ENCODE measurements at regions not wholly inside any gene's neighbourhood (a gene's known extent, or its start where the extent isn't known, plus 50 kb on each side); places are given as distances from the start of the nearest gene placed in this dataset.

GRCh38 chr4:173642509-173642908 is 112.5 kb upstream of the HAND2 start:
- Mint-ChIP-seq H3K36me3 (ENCODE audit: insufficient read depth in 1 of 3, low read depth in 3 of 3) (peaks cover 0 to 4% (median 0%) of the 10 kb centered on the region in 3 experiments; a peak in 2 of 7 replicates), H3K27me3 (ENCODE audit: low read depth) (no peaks in the 10 kb centered on the region), H3K4me1 (peaks cover 11 to 13% of the 10 kb centered on the region in 2 experiments), H3K27ac (peak overlapping the region in 1 of 3 experiments; percentile 9; a peak in 1 of 7 replicates), H3K9me3 (peaks cover 4 to 10% of the 10 kb centered on the region in 2 experiments; a peak in 4 of 5 replicates), H3K4me3 (peak overlapping the region in 1 of 2 experiments; percentile 14; a peak in 2 of 5 replicates)
- Histone ChIP-seq H3K23me2 (ENCODE audit: insufficient read length, low read depth, low read length, poor library complexity, severe bottlenecking) (no peaks in the 10 kb centered on the region), H2BK12ac (ENCODE audit: insufficient read length, low read depth, low read length) (no peak overlapping the region), H2AK5ac (ENCODE audit: insufficient read length, low read length) (no peak overlapping the region), H3K9ac (ENCODE audit: extremely low read depth, insufficient read length, low read length) (no peak overlapping the region), H3K27me3 (ENCODE audit: insufficient read depth, low read length) (no peaks in the 10 kb centered on the region), H4K91ac (ENCODE audit: insufficient read length, low read depth, low read length) (no peak overlapping the region), H3K4ac (ENCODE audit: low read depth, low read length) (no peak overlapping the region), H3K4me2 (ENCODE audit: insufficient read depth, insufficient read length, low read length) (no peak overlapping the region), H3K79me2 (ENCODE audit: insufficient read depth, low read length) (no peaks in the 10 kb centered on the region), H3T11ph (ENCODE audit: low read length) (no peak overlapping the region), H3K18ac (ENCODE audit: insufficient read length, low read depth, low read length) (no peak overlapping the region), H3K27ac (ENCODE audit: insufficient read length, low read depth, low read length) (no peak overlapping the region), H2BK120ac (ENCODE audit: low read depth, low read length, poor library complexity, severe bottlenecking) (no peak overlapping the region), H4K5ac (ENCODE audit: insufficient read length, low read depth, low read length) (no peak overlapping the region), H4K20me1 (ENCODE audit: control insufficient read depth, insufficient read depth, insufficient read length) (no peaks in the 10 kb centered on the region), H3K9me3 (ENCODE audit: control insufficient read depth, low read depth, low read length) (no peaks in the 10 kb centered on the region), H3K4me1 (ENCODE audit: insufficient read depth, low read length) (no peaks in the 10 kb centered on the region), H3K23ac (ENCODE audit: insufficient read length, low read depth, low read length) (no peak overlapping the region), H3K56ac (ENCODE audit: insufficient read length, low read depth, low read length) (no peak overlapping the region), H3K79me1 (ENCODE audit: insufficient read depth, low read depth, low read length, poor library complexity, severe bottlenecking) (no peaks in the 10 kb centered on the region), H2BK5ac (ENCODE audit: insufficient read length, low read length) (no peak overlapping the region), H2BK15ac (ENCODE audit: low read depth, low read length) (no peak overlapping the region), H2BK20ac (ENCODE audit: low read depth, low read length, poor library complexity, severe bottlenecking) (no peak overlapping the region), H3K14ac (ENCODE audit: insufficient read depth, low read length) (no peak overlapping the region), H2AFZ (ENCODE audit: low read length) (no peak overlapping the region), H4K8ac (replicated peaks; ENCODE audit: insufficient read length, low read depth, low read length) (no peak overlapping the region)
- TF ChIP-seq CTCF (conservative IDR thresholded peaks at IDR 0.05): no peak
- WGBS (ENCODE audit: extremely low coverage, insufficient read length, low lambda C conversion rate): no CpG with 5 or more reads among the region's 3 CpGs
- no peak for DNase-seq
